HCT116 (cell line): ENCODE measurements at regions not wholly inside any gene's neighbourhood (a gene's known extent, or its start where the extent isn't known, plus 50 kb on each side); places are given as distances from the start of the nearest gene placed in this dataset.

Experiments used
- ELF1 ChIP-seq: IDR thresholded peaks from 2 replicates; pipeline ENCODE4 v1.6.1; 2012; ENCODE audit warnings: low read depth, borderline replicate concordance
- POLR2A ChIP-seq: IDR thresholded peaks from 2 replicates; pipeline ENCODE4 v1.7.0; 2011; ENCODE audit warnings: borderline replicate concordance; ENCODE audit not compliant: insufficient read depth, insufficient read length; ENCODE audit errors: extremely low read depth
- RAD21 ChIP-seq: IDR thresholded peaks from 2 replicates; pipeline ENCODE4 v1.6.1; 2012; ENCODE audit warnings: low read depth, mild to moderate bottlenecking
- SP1 ChIP-seq: IDR thresholded peaks from 2 replicates; pipeline ENCODE4 v1.6.1; 2012; ENCODE audit warnings: low read depth

GRCh38 chr10:85420501-85421191, 945.9 kb downstream of the GRID1 start:
- no peak for TF ChIP-seq RAD21
- TF ChIP-seq ELF1: no peak
- TF ChIP-seq POLR2A: no peak
- TF ChIP-seq SP1: no peak
